Coronary artery (tissue), 2 donors: ENCODE measurements at regions not wholly inside any gene's neighbourhood (a gene's known extent, or its start where the extent isn't known, plus 50 kb on each side); places are given as distances from the start of the nearest gene placed in this dataset.
A peak's percentile ranks its signal among the peaks of the same experiment; 100 is the strongest.

ENCODE experiments used
- DNase-seq: peaks from one replicate; pipeline ENCODE4 v3.0.0-alpha.2; 2017; ENCODE audit warnings: low spot score
- H3K27ac ChIP-seq, 2 donors: fragments of 200-600 bp; sonication (generic); one replicate each; pipeline ENCODE4 v1.5.1; 2016 to 2019
- H3K4me3 ChIP-seq: fragments of 200-600 bp; sonication (generic); 2 replicates; pipeline ENCODE4 v1.5.1; 2016; ENCODE audit warnings: mild to moderate bottlenecking, moderate library complexity
- CTCF ChIP-seq: fragments of 200-600 bp; sonication (generic); IDR thresholded peaks from one replicate; pipeline ENCODE4 v1.5.1; 2019; ENCODE audit warnings: antibody characterized with exemption

GRCh38 chr6:82083646-82084045 lies 163.9 kb downstream of the IBTK start:
- TF ChIP-seq CTCF, result no peak
- no peak for DNase-seq
- no peak overlapping the region for H3K4me3 ChIP-seq
- no peak overlapping the region for H3K27ac ChIP-seq

GRCh38 chr6:82080767-82081166 lies 166.8 kb downstream of the IBTK start:
- TF ChIP-seq CTCF, result no peak
- no peak overlapping the region for H3K27ac ChIP-seq
- no peak overlapping the region for H3K4me3 ChIP-seq
- DNase-seq, result no peak

GRCh38 chr6:82078286-82078908 lies 169.1 kb downstream of the IBTK start:
- no peak for TF ChIP-seq CTCF

GRCh38 chr6:82076916-82077315 lies 170.6 kb downstream of the IBTK start:
- no peak for DNase-seq
- Histone ChIP-seq H3K4me3 (no peak overlapping the region), H3K27ac (no peak overlapping the region)
- TF ChIP-seq CTCF, result no peak

More at GRCh38 chr6:82078286-82078908, 169.1 kb downstream of the IBTK start:
- no peak overlapping the region for H3K4me3 ChIP-seq
- peak overlapping the region in 1 of 2 donors; percentile 3 for H3K27ac ChIP-seq
- DNase-seq, result no peak

- DNase-seq, result no peak
- TF ChIP-seq CTCF, result no peak
- Histone ChIP-seq H3K27ac (no peak overlapping the region), H3K4me3 (no peak overlapping the region)
Measured at GRCh38 chr6:82074556-82074955, 173.0 kb downstream of the IBTK start.

- Histone ChIP-seq H3K27ac (no peak overlapping the region), H3K4me3 (no peak overlapping the region)
- no peak for DNase-seq
- TF ChIP-seq CTCF, result no peak
Measured at GRCh38 chr6:82073484-82073883, 174.1 kb downstream of the IBTK start.

GRCh38 chr6:82072751-82073150 lies 174.8 kb downstream of the IBTK start:
- TF ChIP-seq CTCF, result no peak
- Histone ChIP-seq H3K4me3 (no peak overlapping the region), H3K27ac (no peak overlapping the region)
- no peak for DNase-seq
